ENCODE measurements at regions not wholly inside any gene's neighbourhood (a gene's known extent, or its start where the extent isn't known, plus 50 kb on each side); places are given as distances from the start of the nearest gene placed in this dataset.

GRCh38 chr4:96755569-96756484, 915.9 kb downstream of the PDHA2 start:
- ChIA-PET POLR2A (ENCODE audit: low non-redundant PET) (no interaction called here), CTCF (no interaction called here)
- Histone ChIP-seq H3K4me1 (ENCODE audit: insufficient read depth, low read length, poor library complexity, severe bottlenecking) (no peaks in the 10 kb centered on the region), H3K4me3 (ENCODE audit: low read depth, low read length, poor library complexity, severe bottlenecking) (no peak overlapping the region), H3K27me3 (replicated peaks; ENCODE audit: insufficient read depth, low read depth, low read length, poor library complexity) (no peaks in the 10 kb centered on the region), H3K27ac (ENCODE audit: low read depth, low read length, poor library complexity, severe bottlenecking) (no peak overlapping the region), H3K36me3 (ENCODE audit: insufficient read depth, low read length, poor library complexity, severe bottlenecking) (no peaks in the 10 kb centered on the region), H3K9me3 (ENCODE audit: low read depth, low read length, poor library complexity, severe bottlenecking) (no peaks in the 10 kb centered on the region)
- intact Hi-C loops (cut with micrococcal nuclease; ENCODE audit: unreplicated experiment), result no loop called here
- no TSS peak for BruUV-seq (replicated peaks)
- no peak for DNase-seq (ENCODE audit: low spot score)
- no peak for TF ChIP-seq CTCF (conservative IDR thresholded peaks at IDR 0.05; ENCODE audit: low read depth, low read length)
- no peak for TF ChIP-seq EZH2 (IDR thresholded peaks at IDR 0.05; ENCODE audit: borderline replicate concordance, low read depth, low read length, poor library complexity, severe bottlenecking)

GRCh38 chr4:96756584-96756983, 916.7 kb downstream of the PDHA2 start:
- ChIA-PET POLR2A (ENCODE audit: low non-redundant PET) (no interaction called here), CTCF (no interaction called here)
- BruUV-seq (replicated peaks), result no TSS peak
- H3K27me3 ChIP-seq (replicated peaks; ENCODE audit: insufficient read depth, low read depth, low read length, poor library complexity), result no peaks in the 10 kb centered on the region
- DNase-seq (ENCODE audit: low spot score), result no peak
- no peak overlapping the region for H3K27ac ChIP-seq (ENCODE audit: low read depth, low read length, poor library complexity, severe bottlenecking)
- H3K4me1 ChIP-seq (ENCODE audit: insufficient read depth, low read length, poor library complexity, severe bottlenecking), result no peaks in the 10 kb centered on the region
- intact Hi-C loops (cut with micrococcal nuclease; ENCODE audit: unreplicated experiment), result no loop called here
- TF ChIP-seq CTCF (conservative IDR thresholded peaks at IDR 0.05; ENCODE audit: low read depth, low read length) (no peak), EZH2 (IDR thresholded peaks at IDR 0.05; ENCODE audit: borderline replicate concordance, low read depth, low read length, poor library complexity, severe bottlenecking) (no peak)
- H3K9me3 ChIP-seq (ENCODE audit: low read depth, low read length, poor library complexity, severe bottlenecking), result no peaks in the 10 kb centered on the region
- no peak overlapping the region for H3K4me3 ChIP-seq (ENCODE audit: low read depth, low read length, poor library complexity, severe bottlenecking)
- H3K36me3 ChIP-seq (ENCODE audit: insufficient read depth, low read length, poor library complexity, severe bottlenecking), result no peaks in the 10 kb centered on the region

- Histone ChIP-seq H3K9me3 (ENCODE audit: low read depth, low read length, poor library complexity, severe bottlenecking) (no peaks in the 10 kb centered on the region), H3K36me3 (ENCODE audit: insufficient read depth, low read length, poor library complexity, severe bottlenecking) (no peaks in the 10 kb centered on the region), H3K4me3 (ENCODE audit: low read depth, low read length, poor library complexity, severe bottlenecking) (no peak overlapping the region), H3K27ac (ENCODE audit: low read depth, low read length, poor library complexity, severe bottlenecking) (no peak overlapping the region), H3K4me1 (ENCODE audit: insufficient read depth, low read length, poor library complexity, severe bottlenecking) (no peaks in the 10 kb centered on the region), H3K27me3 (replicated peaks; ENCODE audit: insufficient read depth, low read depth, low read length, poor library complexity) (no peaks in the 10 kb centered on the region)
- no peak for DNase-seq (ENCODE audit: low spot score)
- no peak for TF ChIP-seq CTCF (conservative IDR thresholded peaks at IDR 0.05; ENCODE audit: low read depth, low read length)
- BruUV-seq (replicated peaks), result no TSS peak
- intact Hi-C loops (cut with micrococcal nuclease; ENCODE audit: unreplicated experiment), result no loop called here
- CTCF ChIA-PET, result no interaction called here
- POLR2A ChIA-PET (ENCODE audit: low non-redundant PET), result no interaction called here
These were observed 923.7 kb downstream of the PDHA2 start for GRCh38 chr4:96763546-96763945.

Measured in A673 (cell line).